LNCAP (cell line): ENCODE measurements at regions not wholly inside any gene's neighbourhood (a gene's known extent, or its start where the extent isn't known, plus 50 kb on each side); places are given as distances from the start of the nearest gene placed in this dataset.

Experiments
- TF ChIP-seq, protein P1 (sequence below): fragments of 450-650 bp; IDR thresholded peaks from 2 replicates; pipeline ENCODE4 v1.5.1; 2017; ENCODE audit warnings: mild to moderate bottlenecking

DNA sequence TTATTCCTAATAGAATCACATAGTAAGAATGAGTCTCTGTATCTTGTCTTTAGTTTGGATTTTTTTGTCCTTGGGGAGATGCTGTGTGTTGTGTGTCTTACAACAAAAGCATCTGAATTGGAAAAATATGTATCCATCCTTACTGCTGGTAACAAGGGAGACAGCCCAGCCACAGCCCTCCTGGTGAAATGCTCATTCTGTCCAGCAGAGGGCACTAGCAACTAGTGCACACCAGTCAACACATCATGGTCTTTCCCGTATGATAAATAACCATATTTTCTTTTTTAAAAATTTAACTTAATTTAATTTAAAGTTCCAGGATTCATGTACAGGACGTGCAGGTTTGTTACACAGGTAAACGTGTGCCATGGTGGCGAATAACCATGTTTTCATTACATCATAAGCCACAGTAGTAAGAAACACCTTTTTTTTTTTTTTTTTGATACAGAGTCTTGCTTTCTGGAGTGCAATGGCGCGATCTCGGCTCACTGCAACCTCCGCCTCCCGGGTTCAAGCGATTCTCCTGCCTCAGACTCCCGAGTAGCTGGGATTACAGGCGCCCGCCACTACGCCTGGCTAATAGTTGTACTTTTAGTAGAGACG, 245.1 kb downstream of the PTBP2 start:
- TF ChIP-seq, protein P1, sequence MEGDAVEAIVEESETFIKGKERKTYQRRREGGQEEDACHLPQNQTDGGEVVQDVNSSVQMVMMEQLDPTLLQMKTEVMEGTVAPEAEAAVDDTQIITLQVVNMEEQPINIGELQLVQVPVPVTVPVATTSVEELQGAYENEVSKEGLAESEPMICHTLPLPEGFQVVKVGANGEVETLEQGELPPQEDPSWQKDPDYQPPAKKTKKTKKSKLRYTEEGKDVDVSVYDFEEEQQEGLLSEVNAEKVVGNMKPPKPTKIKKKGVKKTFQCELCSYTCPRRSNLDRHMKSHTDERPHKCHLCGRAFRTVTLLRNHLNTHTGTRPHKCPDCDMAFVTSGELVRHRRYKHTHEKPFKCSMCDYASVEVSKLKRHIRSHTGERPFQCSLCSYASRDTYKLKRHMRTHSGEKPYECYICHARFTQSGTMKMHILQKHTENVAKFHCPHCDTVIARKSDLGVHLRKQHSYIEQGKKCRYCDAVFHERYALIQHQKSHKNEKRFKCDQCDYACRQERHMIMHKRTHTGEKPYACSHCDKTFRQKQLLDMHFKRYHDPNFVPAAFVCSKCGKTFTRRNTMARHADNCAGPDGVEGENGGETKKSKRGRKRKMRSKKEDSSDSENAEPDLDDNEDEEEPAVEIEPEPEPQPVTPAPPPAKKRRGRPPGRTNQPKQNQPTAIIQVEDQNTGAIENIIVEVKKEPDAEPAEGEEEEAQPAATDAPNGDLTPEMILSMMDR = peak; percentile 90

DNA sequence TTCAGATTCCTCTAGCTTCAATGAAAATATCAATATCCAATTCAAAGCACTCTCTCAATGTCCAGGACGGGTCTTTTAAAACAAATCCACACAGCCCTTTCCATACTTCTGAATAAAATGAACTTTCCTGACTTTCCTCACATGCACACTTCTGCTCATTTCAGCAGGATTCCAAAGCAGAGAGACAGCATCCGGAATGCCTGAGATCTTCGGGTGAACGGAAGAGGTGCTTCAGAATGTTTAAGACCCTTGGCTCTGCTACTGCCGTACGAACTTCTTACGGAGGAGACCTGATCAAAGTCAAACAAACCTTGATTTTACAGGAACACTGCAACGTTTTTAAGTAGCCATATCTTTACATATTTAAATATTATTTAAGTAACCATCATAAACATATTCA, 245.7 kb downstream of the PTBP2 start:
- TF ChIP-seq, protein P1 = no peak

DNA sequence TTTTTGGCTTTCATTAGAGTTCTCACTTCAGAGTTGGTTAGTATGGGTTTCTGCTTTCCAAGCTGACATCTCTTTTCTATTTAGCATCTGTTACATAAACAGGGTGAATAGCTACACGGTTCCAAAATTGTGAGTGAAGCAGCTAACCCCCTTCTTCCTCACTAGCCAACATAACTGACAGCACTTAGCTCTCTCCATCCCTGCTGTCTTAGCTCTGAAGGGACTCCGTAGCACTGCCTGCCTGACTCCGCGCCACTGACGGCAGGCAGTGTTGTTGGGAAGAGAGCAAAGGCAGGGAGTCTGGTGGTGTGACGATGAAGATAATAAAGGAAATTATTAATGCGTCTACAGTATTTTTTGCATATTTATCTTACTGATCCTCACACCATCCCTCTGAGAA, 247.0 kb downstream of the PTBP2 start:
- TF ChIP-seq, protein P1 = no peak

DNA sequence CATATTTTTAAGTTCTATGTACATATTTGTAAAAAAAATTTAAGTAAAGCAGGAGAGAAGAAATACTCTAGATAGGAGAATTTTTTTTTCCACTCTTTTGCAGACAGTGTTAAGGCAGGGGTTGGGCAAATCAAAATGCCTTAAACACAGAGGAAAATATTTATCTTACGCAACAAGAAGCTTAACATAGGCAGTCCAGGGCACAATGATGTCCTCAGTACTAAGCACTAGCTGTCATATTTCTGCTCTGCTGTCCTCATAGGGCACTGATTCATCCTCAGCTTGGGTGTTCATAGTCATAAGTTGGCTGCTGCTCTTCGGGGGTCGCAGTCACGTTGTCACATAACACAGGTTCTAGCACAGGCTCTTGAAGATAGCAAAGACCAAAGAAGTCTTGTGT, 247.4 kb downstream of the PTBP2 start:
- TF ChIP-seq, protein P1 = no peak

DNA sequence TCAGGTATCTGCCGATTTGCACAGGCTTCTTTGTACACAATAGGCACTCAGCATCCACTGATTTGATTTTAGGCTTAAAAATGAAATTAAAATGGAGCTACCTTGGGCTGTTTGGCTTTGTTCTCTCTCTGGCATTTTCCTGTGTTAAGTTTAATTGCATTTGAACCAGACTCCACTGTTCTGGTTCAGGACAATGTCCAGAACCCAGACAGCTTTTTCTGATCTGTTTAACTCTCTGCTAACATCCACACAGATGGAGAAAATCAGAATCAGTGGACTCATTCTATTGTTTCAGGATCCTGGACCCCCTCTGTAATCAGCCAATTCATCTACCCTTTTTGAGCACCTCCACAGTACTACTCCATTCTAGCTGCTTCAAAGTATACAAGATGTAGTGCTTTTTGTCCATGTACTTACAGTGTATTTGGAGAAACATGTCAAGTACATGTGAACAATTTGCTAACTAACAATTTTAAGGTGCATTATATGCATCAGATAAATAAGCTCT, 248.1 kb downstream of the PTBP2 start:
- TF ChIP-seq, protein P1 = no peak

DNA sequence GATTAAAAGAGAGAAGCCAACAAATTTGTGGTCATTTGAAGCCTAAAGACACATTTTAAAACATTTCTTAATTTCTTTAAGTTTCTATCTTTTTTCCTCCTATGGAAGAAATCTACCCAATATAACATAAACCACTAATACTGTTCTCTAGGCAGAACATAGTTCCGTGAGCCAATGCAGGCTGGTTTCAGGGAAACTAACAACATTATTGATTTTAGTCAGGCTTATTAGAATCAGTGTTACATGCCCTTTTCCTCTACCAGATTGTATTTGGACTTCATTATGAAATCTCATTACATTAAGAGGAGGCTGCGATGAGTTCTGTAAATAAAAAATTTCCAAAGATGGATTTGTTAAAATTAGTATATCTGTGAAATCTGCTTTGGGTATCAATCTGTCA, 249.9 kb downstream of the PTBP2 start:
- TF ChIP-seq, protein P1 = no peak

DNA sequence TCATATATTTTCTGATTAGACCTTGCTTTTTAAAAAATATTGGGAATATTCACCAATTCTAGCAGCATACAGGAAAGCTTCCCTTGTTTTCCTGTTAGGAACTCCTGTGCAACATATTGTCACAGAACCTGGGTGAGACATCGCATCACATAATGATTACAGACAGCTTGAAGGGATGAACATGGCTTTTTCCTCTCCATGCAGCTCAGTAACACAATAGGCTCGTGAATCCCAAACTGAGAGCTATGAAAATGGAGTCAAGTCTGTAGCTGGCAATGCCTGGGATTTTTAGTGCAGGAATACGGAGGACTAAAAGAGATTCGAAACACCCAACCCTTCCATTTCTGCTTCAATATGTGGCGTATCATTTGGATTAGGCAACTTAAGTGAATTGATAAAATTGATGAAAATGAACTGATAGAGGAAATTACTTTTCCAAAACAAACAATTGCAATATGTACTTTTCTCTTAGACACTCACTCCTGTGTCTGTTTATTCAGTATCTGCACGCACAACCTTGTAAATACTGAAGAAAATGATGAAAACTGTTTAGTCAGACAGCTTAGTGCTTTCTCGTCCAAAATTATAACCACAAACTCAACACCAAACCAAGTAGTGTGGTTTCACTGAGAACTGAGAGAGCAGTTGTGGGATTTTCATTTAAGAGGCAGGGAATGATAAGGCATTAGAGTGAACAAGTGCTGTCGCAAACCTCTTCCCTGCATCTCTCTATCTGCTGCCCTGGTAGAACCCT, 250.4 kb downstream of the PTBP2 start:
- TF ChIP-seq, protein P1 = no peak
